DMS153 (cell line): ENCODE measurements at regions not wholly inside any gene's neighbourhood (a gene's known extent, or its start where the extent isn't known, plus 50 kb on each side); places are given as distances from the start of the nearest gene placed in this dataset.
"Not testable (repeated sequence)": the region's sequence is repeated elsewhere in the genome, so short reads cannot be mapped to it uniquely, and the experiment has no call there.

ENCODE experiments used
- DNase-seq: peaks from one replicate; lab custom pipeline; 2025; lab: John Stamatoyannopoulos, UW

GRCh38 chr5:167284222-167284890, 1007.1 kb upstream of the WWC1 start:
- no peak for DNase-seq

DNA sequence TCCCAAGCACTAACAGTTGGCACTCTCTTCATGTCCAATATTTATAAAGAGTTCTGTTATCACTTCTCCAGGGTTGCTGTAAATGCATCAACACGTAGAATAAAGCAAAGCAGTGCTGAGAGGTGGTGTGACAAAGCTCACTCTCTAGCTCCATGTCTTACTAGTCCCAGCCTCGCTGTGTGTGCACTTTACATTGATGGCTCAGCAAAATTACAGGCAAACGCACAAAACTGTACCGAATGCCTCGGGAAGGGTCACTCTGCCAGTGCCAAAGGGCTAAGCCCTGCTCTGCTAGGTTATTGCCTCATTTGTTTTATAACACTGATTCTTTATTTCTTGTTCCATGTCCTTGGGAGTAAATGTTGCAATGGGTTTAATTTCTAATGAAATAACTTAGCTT, 1005.9 kb upstream of the WWC1 start:
- DNase-seq, result no peak

GRCh38 chr5:167286891-167287290, 1004.6 kb upstream of the WWC1 start:
- no peak for DNase-seq

- DNase-seq, result no peak
These were observed 1001.0 kb upstream of the WWC1 start for GRCh38 chr5:167290478-167290877.

GRCh38 chr5:167294882-167295680, 996.4 kb upstream of the WWC1 start:
- peak; percentile 35 for DNase-seq

GRCh38 chr5:167295681-167296005, 995.8 kb upstream of the WWC1 start:
- no peak for DNase-seq

DNA sequence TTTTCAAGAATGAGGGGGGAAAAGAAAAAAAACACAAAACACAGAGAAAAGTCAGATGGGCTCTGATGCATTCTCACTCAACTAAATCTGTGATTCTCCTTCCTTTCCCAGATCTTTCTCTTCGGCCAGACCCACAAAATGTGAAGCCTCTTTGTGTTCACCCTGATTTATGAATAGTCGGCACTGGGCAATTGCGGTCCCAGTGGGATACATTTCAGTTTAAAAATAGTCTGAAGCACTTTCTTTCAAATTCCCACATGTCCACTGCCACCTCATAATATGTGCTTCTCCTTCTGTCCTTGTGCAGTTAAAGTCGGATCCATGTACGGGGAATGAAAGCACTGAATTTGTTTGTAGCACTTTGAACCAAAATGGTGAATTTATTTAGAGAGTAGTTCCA, 995.4 kb upstream of the WWC1 start:
- DNase-seq, result no peak

DNA sequence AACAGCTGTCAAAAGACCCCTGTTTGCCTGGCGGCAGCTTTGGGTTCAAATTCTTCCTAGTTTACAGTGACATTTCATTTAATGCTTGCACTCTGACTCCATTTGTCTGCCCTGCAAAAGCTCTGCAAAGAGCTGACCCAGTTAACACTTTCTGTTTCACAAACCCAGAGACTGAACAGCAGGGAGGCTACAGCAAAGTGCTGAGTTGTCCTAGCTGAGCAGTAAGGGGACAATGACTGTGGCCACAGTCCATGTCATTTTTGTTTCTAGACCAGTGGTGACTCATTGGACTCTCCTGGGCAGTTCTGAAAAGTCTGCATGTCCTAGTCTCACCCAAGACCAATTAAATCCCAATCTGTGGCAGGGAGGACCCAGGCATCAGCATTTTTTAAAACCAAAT, 994.8 kb upstream of the WWC1 start:
- DNase-seq, result no peak

GRCh38 chr5:167299861-167300260, 991.6 kb upstream of the WWC1 start:
- not testable (repeated sequence) for DNase-seq

DNA sequence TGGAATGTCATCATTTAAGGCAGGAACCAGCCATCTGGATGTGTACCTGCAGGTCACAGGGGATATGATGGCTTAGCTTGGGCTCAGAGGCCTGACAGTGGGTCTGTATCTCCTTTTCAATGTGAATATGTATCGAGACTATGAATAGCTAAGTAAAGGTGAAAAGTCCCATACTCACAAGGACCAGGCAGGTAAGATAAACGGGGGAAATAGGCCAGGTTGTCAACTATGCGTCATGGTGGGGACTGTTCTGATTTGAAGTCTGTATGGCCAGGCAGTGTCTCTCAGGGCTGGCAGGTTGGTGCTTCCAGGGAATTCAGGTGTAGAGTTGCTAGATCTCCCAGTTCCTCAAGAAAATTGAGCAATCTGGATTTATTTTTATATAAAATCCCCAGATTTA, 987.9 kb upstream of the WWC1 start:
- DNase-seq, result no peak

- no peak for DNase-seq
These were observed 986.5 kb upstream of the WWC1 start for GRCh38 chr5:167304834-167305469.

GRCh38 chr5:167305591-167306213, 985.7 kb upstream of the WWC1 start:
- DNase-seq, result no peak

DNA sequence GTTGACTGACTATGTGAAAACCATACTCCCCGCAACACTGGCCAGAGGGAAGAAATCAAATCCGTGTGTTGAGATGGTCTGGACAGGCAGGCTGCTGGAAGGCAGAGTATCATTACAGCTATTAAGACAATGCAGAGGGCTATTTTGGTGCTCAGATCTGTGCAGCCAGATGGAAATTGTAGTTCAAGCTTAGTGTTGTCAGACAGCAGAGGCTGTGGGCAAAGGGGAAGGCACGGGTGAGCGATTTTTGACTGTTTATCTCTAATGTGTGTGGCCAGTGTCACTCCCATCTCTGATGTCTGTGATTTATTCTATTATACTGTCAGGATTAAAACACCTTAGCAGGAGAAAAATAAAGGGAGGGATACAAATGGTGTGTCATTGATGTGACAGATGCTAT, 984.4 kb upstream of the WWC1 start:
- no peak for DNase-seq

- no peak for DNase-seq
These were observed 983.0 kb upstream of the WWC1 start for GRCh38 chr5:167308466-167308865.

DNA sequence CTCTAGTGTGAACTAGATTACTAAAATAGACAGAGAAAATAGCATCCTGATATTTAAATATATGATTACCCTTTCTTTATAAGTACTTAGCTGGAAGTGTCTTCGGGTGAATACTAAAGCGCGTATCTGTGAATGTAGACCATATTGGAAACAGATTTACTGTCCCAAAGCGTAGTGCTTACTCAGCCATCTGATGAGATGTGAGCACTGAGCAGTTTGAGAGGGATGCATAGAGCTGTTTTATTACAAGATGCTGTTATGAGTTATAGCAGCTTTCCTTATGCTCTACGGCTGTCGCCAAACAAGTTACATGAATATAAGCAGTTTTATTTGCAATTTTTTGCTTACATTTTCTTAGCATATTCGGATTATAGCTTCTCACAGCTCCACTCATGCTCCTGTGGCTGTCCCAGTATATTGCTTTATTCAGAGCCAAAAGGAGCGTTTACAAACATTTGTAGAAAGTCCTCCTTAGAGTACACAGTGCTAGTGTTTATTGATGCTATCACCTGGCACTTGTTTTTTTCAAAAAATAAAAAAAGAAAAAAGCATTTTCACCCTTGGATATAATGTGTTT, 981.4 kb upstream of the WWC1 start:
- no peak for DNase-seq

- DNase-seq, result no peak
These were observed 980.1 kb upstream of the WWC1 start for GRCh38 chr5:167311340-167311739.

DNA sequence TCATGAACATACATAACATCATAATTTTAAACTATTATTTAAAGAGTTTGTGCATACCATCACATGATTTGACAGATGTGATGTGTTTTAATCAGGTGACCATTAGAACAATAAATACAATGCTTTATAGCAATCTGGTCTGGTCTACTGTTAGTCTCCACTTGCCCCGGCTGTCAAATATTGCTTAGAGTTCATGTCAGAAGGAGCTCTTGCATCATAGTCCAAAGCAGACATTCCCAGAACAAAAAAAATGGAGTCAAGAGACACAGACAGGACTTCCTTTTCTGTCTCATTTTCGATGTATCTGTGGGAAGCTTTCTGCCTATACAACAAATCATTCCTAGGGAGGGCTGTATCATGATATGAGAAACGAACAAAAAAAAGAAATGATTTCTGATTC, 979.2 kb upstream of the WWC1 start:
- DNase-seq, result no peak

GRCh38 chr5:167315762-167316161, 975.7 kb upstream of the WWC1 start:
- DNase-seq, result no peak

DNA sequence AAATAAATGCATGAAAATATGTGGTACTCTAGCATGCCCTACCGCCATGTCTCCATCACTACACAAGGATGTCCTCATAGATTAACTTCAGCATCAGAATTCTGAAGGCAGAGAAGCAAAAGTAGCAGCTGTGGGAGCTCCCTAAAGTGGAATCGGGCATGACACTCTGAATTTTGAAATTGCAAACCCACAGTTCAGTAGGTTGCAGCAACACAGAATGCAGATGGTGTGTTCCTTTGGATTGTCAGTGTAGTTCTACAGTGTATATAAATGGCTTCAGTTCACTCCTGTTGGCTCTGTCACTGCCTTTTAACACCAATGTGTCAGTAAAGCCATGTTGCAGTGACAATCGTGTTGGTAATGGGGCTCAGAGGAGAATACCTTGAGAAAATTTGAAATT, 973.6 kb upstream of the WWC1 start:
- DNase-seq, result no peak

- no peak for DNase-seq
These were observed 972.2 kb upstream of the WWC1 start for GRCh38 chr5:167319243-167319642.

- DNase-seq, result no peak
These were observed 971.4 kb upstream of the WWC1 start for GRCh38 chr5:167320019-167320418.

DNA sequence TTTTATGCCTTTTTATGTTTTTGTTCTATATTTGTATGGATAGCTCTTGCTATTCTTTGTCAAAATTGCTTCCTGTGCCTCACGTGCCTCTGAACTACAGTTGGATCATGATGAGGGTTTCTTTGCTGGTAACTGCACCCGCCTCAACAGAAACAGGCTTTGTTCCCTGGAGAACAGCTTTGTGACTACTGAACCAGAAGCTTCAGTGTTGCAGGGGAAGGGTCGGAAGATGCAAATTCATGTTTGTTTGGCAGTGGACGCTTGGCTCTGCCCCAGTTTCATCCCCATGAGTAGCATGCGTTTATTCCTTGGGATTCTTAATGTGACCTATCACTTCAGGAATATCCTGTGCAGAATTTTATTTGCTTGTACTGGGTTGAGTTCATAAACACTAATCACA, 959.1 kb upstream of the WWC1 start:
- DNase-seq, result no peak

DNA sequence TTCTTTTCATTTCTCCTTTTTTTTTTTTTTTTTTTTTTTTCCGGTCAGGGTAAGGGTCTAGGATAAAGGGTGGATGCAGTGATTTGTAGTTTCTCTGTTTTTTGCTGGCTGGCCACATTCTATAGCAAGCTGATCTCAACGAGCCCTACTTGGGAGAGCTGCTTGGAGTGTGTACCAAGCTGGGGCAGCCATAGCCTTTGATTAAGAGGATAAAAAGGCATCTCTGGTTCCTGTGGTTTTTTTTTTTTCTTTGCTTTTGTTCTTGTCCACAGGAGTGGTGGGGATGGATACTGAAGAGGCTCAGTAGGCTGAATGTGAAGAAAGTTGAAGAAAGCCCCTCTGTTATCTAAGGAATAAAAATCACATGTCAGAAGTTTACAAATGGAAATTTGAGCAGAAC, 955.3 kb upstream of the WWC1 start:
- no peak for DNase-seq
